Activated CD8-positive, alpha-beta T cell treated with anti-CD3 and anti-CD28 coated beads for 36 hours (primary cell): ENCODE measurements at regions not wholly inside any gene's neighbourhood (a gene's known extent, or its start where the extent isn't known, plus 50 kb on each side); places are given as distances from the start of the nearest gene placed in this dataset.

Experiments used
- ATAC-seq: fragments of 200-7000 bp; cut with Tn5 transposase; one replicate; pipeline ENCODE4 v1.10.0; 2021; ENCODE audit warnings: mild to moderate bottlenecking, moderate library complexity
- CTCF ChIA-PET: fragments of 350-600 bp; sonication (Branson Sonifier 250); formaldehyde crosslinking; loops from one replicate; lab custom pipeline; 2021; ENCODE audit warnings: antibody characterized with exemption; lab: Charles Lee
- POLR2A ChIA-PET: fragments of 350-600 bp; sonication (Branson Sonifier 250); formaldehyde crosslinking; loops from one replicate; lab custom pipeline; 2021; ENCODE audit warnings: antibody characterized with exemption; lab: Charles Lee
- DNase-seq: peaks from one replicate; pipeline ENCODE4 v3.0.0-alpha.2; 2020
- H3K27ac Mint-ChIP-seq: one replicate; pipeline ENCODE4 v1.8.0; 2021; ENCODE audit warnings: mild to moderate bottlenecking, mixed read lengths
- H3K27me3 Mint-ChIP-seq: one replicate; pipeline ENCODE4 v1.8.0; 2021; ENCODE audit warnings: mixed read lengths
- H3K36me3 Mint-ChIP-seq: one replicate; pipeline ENCODE4 v1.8.0; 2021; ENCODE audit warnings: low read depth, mixed read lengths
- H3K4me1 Mint-ChIP-seq: one replicate; pipeline ENCODE4 v1.8.0; 2021; ENCODE audit warnings: low read depth, mixed read lengths
- H3K4me3 Mint-ChIP-seq: one replicate; pipeline ENCODE4 v1.8.0; 2021; ENCODE audit warnings: mild to moderate bottlenecking, moderate library complexity, mixed read lengths
- H3K9me3 Mint-ChIP-seq: one replicate; pipeline ENCODE4 v1.8.0; 2021; ENCODE audit warnings: mixed read lengths
- CTCF ChIP-seq: fragments of 200-600 bp; IDR thresholded peaks from one replicate; pipeline ENCODE4 v1.8.0; 2022; ENCODE audit warnings: antibody characterized with exemption, mild to moderate bottlenecking
- intact Hi-C: fragments of 100-400 bp; cut with micrococcal nuclease; formaldehyde crosslinking; loops from one replicate; pipeline ENCODE4 v1.10.0; 2022

DNA sequence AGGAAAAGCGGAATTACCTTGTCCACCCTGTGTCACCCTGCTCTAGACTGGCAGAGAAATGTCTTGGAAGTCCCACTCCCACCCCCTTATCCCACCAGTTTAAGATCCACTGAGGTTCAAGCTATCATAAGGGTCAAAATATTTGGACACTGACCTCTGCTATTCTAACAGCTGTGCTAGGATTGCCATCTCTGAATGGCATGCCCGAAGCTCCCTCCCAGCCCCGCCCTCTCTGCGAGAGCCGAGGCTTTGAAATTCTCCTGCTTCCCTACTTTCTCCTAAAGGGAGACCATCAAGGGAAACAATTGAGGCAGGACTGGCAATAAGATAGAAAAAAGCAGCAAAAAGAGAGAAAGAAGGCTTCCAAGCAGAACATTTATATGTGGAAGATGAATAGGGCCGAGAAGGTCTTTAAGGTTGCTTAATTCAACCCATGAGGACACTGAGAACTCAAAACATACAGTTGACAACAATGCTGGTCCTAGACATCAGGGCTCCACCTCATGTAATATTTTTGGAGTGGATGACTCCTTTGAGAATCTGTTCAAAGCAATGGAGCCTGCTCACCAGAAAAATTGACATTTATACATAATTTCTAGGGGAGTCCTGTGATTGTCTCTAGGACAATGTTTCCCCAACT, 338.7 kb upstream of the F9 start:
- Mint-ChIP-seq H3K4me3 (no peak overlapping the region), H3K4me1 (no peaks in the 10 kb centered on the region), H3K9me3 (no peaks in the 10 kb centered on the region), H3K27ac (no peak overlapping the region), H3K27me3 (peaks cover 22% of the 10 kb centered on the region), H3K36me3 (no peaks in the 10 kb centered on the region)
- ATAC-seq: no peak
- TF ChIP-seq CTCF: no peak
- ChIA-PET POLR2A (no interaction called here), CTCF (no interaction called here)
- intact Hi-C loops: no loop called here
- no peak for DNase-seq

DNA sequence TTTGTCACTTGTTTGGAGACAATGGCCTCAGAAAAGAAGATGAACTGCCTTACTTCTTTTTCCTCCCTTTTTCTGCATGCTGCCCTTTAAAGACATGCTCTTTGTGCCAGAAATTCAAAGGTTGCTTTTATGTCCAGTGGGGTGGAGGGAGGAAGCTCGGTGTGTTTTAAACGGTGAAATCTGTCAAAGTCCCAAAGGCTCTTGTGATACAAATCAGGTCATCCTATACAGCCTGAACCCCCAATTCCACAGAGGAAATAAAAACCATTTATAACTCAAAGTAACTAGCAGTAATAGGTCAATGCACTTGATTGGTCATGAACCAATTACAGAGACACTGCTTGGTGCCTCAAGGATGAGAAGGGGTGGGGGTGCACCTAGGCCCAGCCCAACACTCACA, 339.3 kb upstream of the F9 start:
- TF ChIP-seq CTCF: no peak
- H3K4me1 Mint-ChIP-seq: no peaks in the 10 kb centered on the region
- peaks cover 19% of the 10 kb centered on the region for H3K27me3 Mint-ChIP-seq

DNA sequence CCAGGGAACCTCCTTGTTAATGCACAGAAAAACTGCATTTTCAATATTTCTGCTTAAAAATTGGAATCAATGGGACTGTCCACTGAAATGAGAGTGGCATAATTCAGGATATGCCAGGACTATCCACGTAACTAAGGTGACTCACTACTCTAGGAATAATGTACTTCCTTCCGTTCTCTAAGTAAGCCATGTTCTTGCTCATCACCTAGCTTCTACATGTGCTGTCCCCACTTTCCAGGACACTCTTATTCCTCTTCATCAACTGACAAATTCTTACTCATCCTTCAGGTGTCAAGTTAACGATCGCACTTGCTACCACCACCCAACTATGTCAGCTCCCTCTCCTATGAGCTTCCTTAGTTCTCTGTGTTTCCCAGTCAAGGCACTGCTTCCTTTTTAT, 342.8 kb upstream of the F9 start:
- CTCF ChIA-PET: no interaction called here
- no peaks in the 10 kb centered on the region for H3K36me3 Mint-ChIP-seq
- DNase-seq: no peak

More for the DNA sequence above, 339.3 kb upstream of the F9 start:
- ATAC-seq (no peak), DNase-seq (no peak)
- no peak overlapping the region for H3K4me3 Mint-ChIP-seq
- H3K27ac Mint-ChIP-seq: no peak overlapping the region
- H3K9me3 Mint-ChIP-seq: no peaks in the 10 kb centered on the region
- POLR2A ChIA-PET: no interaction called here
- CTCF ChIA-PET: no interaction called here
- intact Hi-C loops: no loop called here
- no peaks in the 10 kb centered on the region for H3K36me3 Mint-ChIP-seq

GRCh38 chrX:139186991-139187390, 343.5 kb upstream of the F9 start:
- peaks cover 3% of the 10 kb centered on the region for H3K27me3 Mint-ChIP-seq
- POLR2A ChIA-PET: no interaction called here
- no peak overlapping the region for H3K4me3 Mint-ChIP-seq
- no peaks in the 10 kb centered on the region for H3K36me3 Mint-ChIP-seq
- no peaks in the 10 kb centered on the region for H3K4me1 Mint-ChIP-seq
- ATAC-seq (no peak), DNase-seq (no peak)
- CTCF ChIA-PET: no interaction called here
- no peak for TF ChIP-seq CTCF
- H3K9me3 Mint-ChIP-seq: no peaks in the 10 kb centered on the region
- intact Hi-C loops: no loop called here
- H3K27ac Mint-ChIP-seq: no peak overlapping the region

More for the DNA sequence above, 342.8 kb upstream of the F9 start:
- no peak for ATAC-seq
- no peak overlapping the region for H3K4me3 Mint-ChIP-seq
- no peak for TF ChIP-seq CTCF
- H3K9me3 Mint-ChIP-seq: no peaks in the 10 kb centered on the region
- H3K27ac Mint-ChIP-seq: no peak overlapping the region
- no peaks in the 10 kb centered on the region for H3K4me1 Mint-ChIP-seq
- intact Hi-C loops: no loop called here
- POLR2A ChIA-PET: no interaction called here
- H3K27me3 Mint-ChIP-seq: peaks cover 3% of the 10 kb centered on the region

- ChIA-PET POLR2A (no interaction called here), CTCF (no interaction called here)
- intact Hi-C loops: no loop called here
- TF ChIP-seq CTCF: no peak
- no peaks in the 10 kb centered on the region for H3K36me3 Mint-ChIP-seq
- no peak overlapping the region for H3K4me3 Mint-ChIP-seq
- H3K27me3 Mint-ChIP-seq: no peaks in the 10 kb centered on the region
- no peaks in the 10 kb centered on the region for H3K9me3 Mint-ChIP-seq
- H3K4me1 Mint-ChIP-seq: no peaks in the 10 kb centered on the region
- no peak for ATAC-seq
- DNase-seq: no peak
- H3K27ac Mint-ChIP-seq: no peak overlapping the region
These were observed 350.9 kb upstream of the F9 start for GRCh38 chrX:139179592-139179991.
